Osteoblast (primary cell): ENCODE measurements at regions not wholly inside any gene's neighbourhood (a gene's known extent, or its start where the extent isn't known, plus 50 kb on each side); places are given as distances from the start of the nearest gene placed in this dataset.

Experiments used
- DNase-seq: peaks from one replicate; pipeline ENCODE4 v3.0.0; 2011; ENCODE audit warnings: low spot score, mixed read lengths; ENCODE audit not compliant: insufficient read length; ENCODE audit errors: missing footprints
- H2AFZ ChIP-seq: 2 replicates; pipeline ENCODE4 v1.6.0; 2011; ENCODE audit warnings: mild to moderate bottlenecking, low read length
- H3K27ac ChIP-seq: 2 replicates; pipeline ENCODE4 v1.5.1; 2011; ENCODE audit warnings: mild to moderate bottlenecking, low read depth, low read length, moderate library complexity
- H3K27me3 ChIP-seq: 2 replicates; pipeline ENCODE4 v1.6.0; 2012; ENCODE audit warnings: mild to moderate bottlenecking, control low read depth, inconsistent platforms, low read length, moderate library complexity; ENCODE audit not compliant: insufficient read depth
- H3K36me3 ChIP-seq: 2 replicates; pipeline ENCODE4 v1.5.1; 2011; ENCODE audit warnings: mild to moderate bottlenecking, low read length, control low read depth, moderate library complexity; ENCODE audit not compliant: insufficient read depth
- H3K4me1 ChIP-seq: 2 replicates; pipeline ENCODE4 v1.5.1; 2011; ENCODE audit warnings: mild to moderate bottlenecking, low read length, control low read depth, moderate library complexity; ENCODE audit not compliant: insufficient read depth
- H3K4me2 ChIP-seq: 2 replicates; pipeline ENCODE4 v1.6.0; 2011; ENCODE audit warnings: mild to moderate bottlenecking, low read length; ENCODE audit not compliant: insufficient read depth
- H3K4me3 ChIP-seq: fragments of 200-600 bp; sonication (generic); 3 replicates; pipeline ENCODE4 v1.5.1; 2012; ENCODE audit warnings: mild to moderate bottlenecking, low read length, inconsistent platforms; ENCODE audit not compliant: insufficient read depth
- H3K79me2 ChIP-seq: 2 replicates; pipeline ENCODE4 v1.6.0; 2012; ENCODE audit warnings: mild to moderate bottlenecking, low read length, control low read depth, inconsistent platforms; ENCODE audit not compliant: insufficient read depth
- H3K9me3 ChIP-seq: 2 replicates; pipeline ENCODE4 v1.5.1; 2011; ENCODE audit warnings: low read depth, low read length, control low read depth
- H4K20me1 ChIP-seq: 2 replicates; pipeline ENCODE4 v1.6.0; 2012; ENCODE audit warnings: mild to moderate bottlenecking, low read length, control low read depth; ENCODE audit not compliant: insufficient read depth
- CTCF ChIP-seq: IDR thresholded peaks from 2 replicates; pipeline ENCODE4 v1.5.1; 2011; ENCODE audit warnings: mild to moderate bottlenecking, low read depth, low read length, moderate library complexity; ENCODE audit errors: extremely low read depth

- TF ChIP-seq CTCF, result no peak
- H3K27me3 ChIP-seq, result no peaks in the 10 kb centered on the region
Measured at GRCh38 chr6:156451726-156452125, 325.5 kb upstream of the ARID1B start.

GRCh38 chr6:156451088-156451487 is 326.1 kb upstream of the ARID1B start:
- H3K9me3 ChIP-seq, result no peaks in the 10 kb centered on the region
- no peak overlapping the region for H3K27ac ChIP-seq
- no peaks in the 10 kb centered on the region for H4K20me1 ChIP-seq
- H3K4me3 ChIP-seq, result no peak overlapping the region
- H3K27me3 ChIP-seq, result no peaks in the 10 kb centered on the region
- H2AFZ ChIP-seq, result no peak overlapping the region
- H3K79me2 ChIP-seq, result no peaks in the 10 kb centered on the region
- H3K4me2 ChIP-seq, result no peak overlapping the region
- no peak for DNase-seq
- H3K36me3 ChIP-seq, result no peaks in the 10 kb centered on the region
- no peak for TF ChIP-seq CTCF
- no peaks in the 10 kb centered on the region for H3K4me1 ChIP-seq

More at GRCh38 chr6:156451726-156452125, 325.5 kb upstream of the ARID1B start:
- Histone ChIP-seq H2AFZ (no peak overlapping the region), H3K4me3 (no peak overlapping the region), H3K9me3 (no peaks in the 10 kb centered on the region), H3K36me3 (no peaks in the 10 kb centered on the region), H4K20me1 (no peaks in the 10 kb centered on the region), H3K4me1 (no peaks in the 10 kb centered on the region), H3K79me2 (no peaks in the 10 kb centered on the region), H3K4me2 (no peak overlapping the region), H3K27ac (no peak overlapping the region)
- DNase-seq, result no peak

GRCh38 chr6:156450421-156450820 is 326.8 kb upstream of the ARID1B start:
- Histone ChIP-seq H2AFZ (no peak overlapping the region), H3K27me3 (no peaks in the 10 kb centered on the region)

GRCh38 chr6:156449569-156449968 is 327.6 kb upstream of the ARID1B start:
- no peak for TF ChIP-seq CTCF
- Histone ChIP-seq H3K9me3 (no peaks in the 10 kb centered on the region), H3K27ac (no peak overlapping the region), H3K36me3 (no peaks in the 10 kb centered on the region), H3K27me3 (no peaks in the 10 kb centered on the region), H3K4me1 (no peaks in the 10 kb centered on the region), H3K79me2 (no peaks in the 10 kb centered on the region), H3K4me3 (no peak overlapping the region), H2AFZ (no peak overlapping the region), H3K4me2 (no peak overlapping the region), H4K20me1 (no peaks in the 10 kb centered on the region)
- DNase-seq, result no peak

More at GRCh38 chr6:156450421-156450820, 326.8 kb upstream of the ARID1B start:
- Histone ChIP-seq H3K9me3 (no peaks in the 10 kb centered on the region), H3K79me2 (no peaks in the 10 kb centered on the region), H3K36me3 (no peaks in the 10 kb centered on the region), H3K4me2 (no peak overlapping the region), H4K20me1 (no peaks in the 10 kb centered on the region), H3K27ac (no peak overlapping the region), H3K4me1 (no peaks in the 10 kb centered on the region), H3K4me3 (no peak overlapping the region)
- TF ChIP-seq CTCF, result no peak
- no peak for DNase-seq
